ENCODE measurements at regions not wholly inside any gene's neighbourhood (a gene's known extent, or its start where the extent isn't known, plus 50 kb on each side); places are given as distances from the start of the nearest gene placed in this dataset.

DNA sequence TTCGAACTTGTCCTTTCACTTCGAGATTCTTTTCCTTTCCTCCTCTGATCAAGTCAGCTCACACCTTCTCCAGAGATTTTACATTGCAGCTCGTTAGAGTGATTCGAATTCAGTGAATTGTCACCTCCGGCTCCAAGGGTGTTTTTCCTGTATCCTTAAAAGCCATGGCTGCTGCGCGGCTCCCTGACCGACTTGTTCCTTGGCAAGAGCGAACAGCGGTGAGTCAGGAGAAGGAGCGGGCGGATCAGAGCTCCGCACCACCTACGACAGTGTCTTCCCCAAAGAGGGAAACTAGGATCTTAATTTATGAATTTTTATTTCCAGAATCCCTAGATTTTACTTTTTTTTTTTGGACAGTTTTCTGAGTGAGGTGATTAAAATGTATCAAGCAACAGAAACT is 204.4 kb upstream of the ADGRL2 start:
- TF ChIP-seq SIN3A (IDR thresholded peaks at IDR 0.05; ENCODE audit: borderline replicate concordance, insufficient read depth, low read depth, low read length) (no peak), TCF7L2 (IDR thresholded peaks at IDR 0.05; ENCODE audit: low read depth, low read length) (no peak), POLR2AphosphoS5 (IDR thresholded peaks at IDR 0.05; ENCODE audit: low read depth, low read length) (no peak)
- TF ChIP-seq, protein P1, sequence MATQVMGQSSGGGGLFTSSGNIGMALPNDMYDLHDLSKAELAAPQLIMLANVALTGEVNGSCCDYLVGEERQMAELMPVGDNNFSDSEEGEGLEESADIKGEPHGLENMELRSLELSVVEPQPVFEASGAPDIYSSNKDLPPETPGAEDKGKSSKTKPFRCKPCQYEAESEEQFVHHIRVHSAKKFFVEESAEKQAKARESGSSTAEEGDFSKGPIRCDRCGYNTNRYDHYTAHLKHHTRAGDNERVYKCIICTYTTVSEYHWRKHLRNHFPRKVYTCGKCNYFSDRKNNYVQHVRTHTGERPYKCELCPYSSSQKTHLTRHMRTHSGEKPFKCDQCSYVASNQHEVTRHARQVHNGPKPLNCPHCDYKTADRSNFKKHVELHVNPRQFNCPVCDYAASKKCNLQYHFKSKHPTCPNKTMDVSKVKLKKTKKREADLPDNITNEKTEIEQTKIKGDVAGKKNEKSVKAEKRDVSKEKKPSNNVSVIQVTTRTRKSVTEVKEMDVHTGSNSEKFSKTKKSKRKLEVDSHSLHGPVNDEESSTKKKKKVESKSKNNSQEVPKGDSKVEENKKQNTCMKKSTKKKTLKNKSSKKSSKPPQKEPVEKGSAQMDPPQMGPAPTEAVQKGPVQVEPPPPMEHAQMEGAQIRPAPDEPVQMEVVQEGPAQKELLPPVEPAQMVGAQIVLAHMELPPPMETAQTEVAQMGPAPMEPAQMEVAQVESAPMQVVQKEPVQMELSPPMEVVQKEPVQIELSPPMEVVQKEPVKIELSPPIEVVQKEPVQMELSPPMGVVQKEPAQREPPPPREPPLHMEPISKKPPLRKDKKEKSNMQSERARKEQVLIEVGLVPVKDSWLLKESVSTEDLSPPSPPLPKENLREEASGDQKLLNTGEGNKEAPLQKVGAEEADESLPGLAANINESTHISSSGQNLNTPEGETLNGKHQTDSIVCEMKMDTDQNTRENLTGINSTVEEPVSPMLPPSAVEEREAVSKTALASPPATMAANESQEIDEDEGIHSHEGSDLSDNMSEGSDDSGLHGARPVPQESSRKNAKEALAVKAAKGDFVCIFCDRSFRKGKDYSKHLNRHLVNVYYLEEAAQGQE (IDR thresholded peaks at IDR 0.05; ENCODE audit: insufficient read depth in 1 of 2, low read depth in 2 of 2, low read length in 1 of 2) = no peak
- TF ChIP-seq, protein P2, sequence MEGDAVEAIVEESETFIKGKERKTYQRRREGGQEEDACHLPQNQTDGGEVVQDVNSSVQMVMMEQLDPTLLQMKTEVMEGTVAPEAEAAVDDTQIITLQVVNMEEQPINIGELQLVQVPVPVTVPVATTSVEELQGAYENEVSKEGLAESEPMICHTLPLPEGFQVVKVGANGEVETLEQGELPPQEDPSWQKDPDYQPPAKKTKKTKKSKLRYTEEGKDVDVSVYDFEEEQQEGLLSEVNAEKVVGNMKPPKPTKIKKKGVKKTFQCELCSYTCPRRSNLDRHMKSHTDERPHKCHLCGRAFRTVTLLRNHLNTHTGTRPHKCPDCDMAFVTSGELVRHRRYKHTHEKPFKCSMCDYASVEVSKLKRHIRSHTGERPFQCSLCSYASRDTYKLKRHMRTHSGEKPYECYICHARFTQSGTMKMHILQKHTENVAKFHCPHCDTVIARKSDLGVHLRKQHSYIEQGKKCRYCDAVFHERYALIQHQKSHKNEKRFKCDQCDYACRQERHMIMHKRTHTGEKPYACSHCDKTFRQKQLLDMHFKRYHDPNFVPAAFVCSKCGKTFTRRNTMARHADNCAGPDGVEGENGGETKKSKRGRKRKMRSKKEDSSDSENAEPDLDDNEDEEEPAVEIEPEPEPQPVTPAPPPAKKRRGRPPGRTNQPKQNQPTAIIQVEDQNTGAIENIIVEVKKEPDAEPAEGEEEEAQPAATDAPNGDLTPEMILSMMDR (IDR thresholded peaks at IDR 0.05) = no peak
- Histone ChIP-seq H3K4me3 (ENCODE audit: low read depth in 2 of 2, low read length in 2 of 2) (no peak overlapping the region), H3K4me1 (ENCODE audit: control insufficient read depth, insufficient read depth, low read length) (no peaks in the 10 kb centered on the region), H3K9me3 (ENCODE audit: control insufficient read depth, insufficient read depth, low read depth, low read length) (no peaks in the 10 kb centered on the region), H3K27ac (ENCODE audit: low read length) (no peak overlapping the region), H3K36me3 (ENCODE audit: control insufficient read depth, insufficient read depth, low read length) (no peaks in the 10 kb centered on the region), H3K27me3 (ENCODE audit: control insufficient read depth, insufficient read depth, low read length) (no peaks in the 10 kb centered on the region)
- no TSS peak for BruUV-seq (replicated peaks)
- intact Hi-C loops (cut with micrococcal nuclease; ENCODE audit: unreplicated experiment) = no loop called here
- in situ Hi-C loops (cut with HindIII; ENCODE audit: low pct_unique_long_range_greater_than_20kb, low sequenced_read_pairs) = no loop called here
- ATAC-seq (no peak), DNase-seq (ENCODE audit: low read depth, low spot score) (no peak)
- ChIA-PET POLR2A (no interaction called here), CTCF (no interaction called here)

DNA sequence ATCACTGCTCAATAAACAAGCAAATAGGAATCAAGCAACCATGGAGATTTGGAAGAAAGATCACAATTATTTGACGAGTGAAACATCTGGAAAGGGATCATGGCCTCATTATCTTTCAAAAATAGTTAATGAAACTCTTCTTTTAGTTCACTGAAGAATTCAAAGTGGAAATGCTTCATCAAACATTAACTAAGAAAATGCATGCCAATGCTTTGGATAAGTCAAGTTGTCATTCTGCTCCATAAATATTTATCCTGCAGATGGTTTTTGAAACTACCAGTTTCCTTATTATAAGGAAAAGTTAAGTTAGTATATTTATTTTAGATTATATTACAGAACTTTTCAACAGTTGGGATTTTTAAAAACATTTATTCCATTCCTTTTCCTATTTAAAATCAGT is 206.5 kb upstream of the ADGRL2 start:
- Histone ChIP-seq H3K4me1 (ENCODE audit: control insufficient read depth, insufficient read depth, low read length) (no peaks in the 10 kb centered on the region), H3K4me3 (ENCODE audit: low read depth in 2 of 2, low read length in 2 of 2) (no peak overlapping the region), H3K36me3 (ENCODE audit: control insufficient read depth, insufficient read depth, low read length) (no peaks in the 10 kb centered on the region), H3K27me3 (ENCODE audit: control insufficient read depth, insufficient read depth, low read length) (no peaks in the 10 kb centered on the region), H3K27ac (ENCODE audit: low read length) (no peak overlapping the region), H3K9me3 (ENCODE audit: control insufficient read depth, insufficient read depth, low read depth, low read length) (no peaks in the 10 kb centered on the region)
- no TSS peak for BruUV-seq (replicated peaks)
- TF ChIP-seq, protein P1 (IDR thresholded peaks at IDR 0.05; ENCODE audit: insufficient read depth in 1 of 2, low read depth in 2 of 2, low read length in 1 of 2) = no peak
- TF ChIP-seq TCF7L2 (IDR thresholded peaks at IDR 0.05; ENCODE audit: low read depth, low read length) (no peak), POLR2AphosphoS5 (IDR thresholded peaks at IDR 0.05; ENCODE audit: low read depth, low read length) (no peak), SIN3A (IDR thresholded peaks at IDR 0.05; ENCODE audit: borderline replicate concordance, insufficient read depth, low read depth, low read length) (no peak)
- TF ChIP-seq, protein P2 (IDR thresholded peaks at IDR 0.05) = no peak
- ChIA-PET POLR2A (no interaction called here), CTCF (no interaction called here)
- in situ Hi-C loops (cut with HindIII; ENCODE audit: low pct_unique_long_range_greater_than_20kb, low sequenced_read_pairs) = no loop called here
- DNase-seq (ENCODE audit: low read depth, low spot score) (no peak), ATAC-seq (no peak)
- intact Hi-C loops (cut with micrococcal nuclease; ENCODE audit: unreplicated experiment) = no loop called here

All from Panc1 (cell line).